ENCODE measurements at regions not wholly inside any gene's neighbourhood (a gene's known extent, or its start where the extent isn't known, plus 50 kb on each side); places are given as distances from the start of the nearest gene placed in this dataset.

DNA sequence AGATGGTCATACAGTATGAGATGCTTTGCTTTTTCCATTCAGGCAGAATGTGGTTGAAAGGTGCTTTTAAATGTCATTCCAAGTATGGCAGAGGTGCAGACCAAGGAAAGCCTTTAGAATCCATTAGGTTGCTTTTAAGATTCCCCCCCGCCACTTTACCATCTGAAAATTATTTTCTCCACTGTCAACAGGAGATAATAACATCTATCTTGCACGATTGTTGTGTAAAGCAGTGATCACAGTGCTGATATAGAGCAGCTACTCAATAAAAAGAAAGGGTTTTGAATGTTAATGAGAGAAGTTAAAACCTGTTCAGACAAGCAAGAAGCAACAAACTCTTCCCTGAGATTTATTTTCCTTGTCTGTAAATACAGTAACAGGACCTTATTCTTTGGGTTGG lies 372.5 kb upstream of the GCFC2 start:
- Histone ChIP-seq H3K27me3 (no peaks in the 10 kb centered on the region), H3K9me3 (no peaks in the 10 kb centered on the region), H3K27ac (no peak overlapping the region), H3K4me1 (no peaks in the 10 kb centered on the region), H3K4me3 (no peak overlapping the region), H3K36me3 (no peaks in the 10 kb centered on the region)
- DNase-seq: no peak
- no peak for ATAC-seq
- intact Hi-C loops (cut with DNase I): no loop called here
- no peak for TF ChIP-seq CTCF (IDR thresholded peaks at IDR 0.05)
- no peak for TF ChIP-seq POLR2A (IDR thresholded peaks at IDR 0.05)
- WGBS (ENCODE audit: insufficient coverage, low coverage, low lambda C conversion rate, missing lambda C conversion rate): 10% methylated on average over 2 of the region's 2 CpGs

GRCh38 chr2:76082509-76082908 lies 371.8 kb upstream of the GCFC2 start:
- intact Hi-C loops (cut with DNase I): no loop called here
- H3K4me1 ChIP-seq: no peaks in the 10 kb centered on the region
- H3K27me3 ChIP-seq: no peaks in the 10 kb centered on the region
- DNase-seq (no peak), ATAC-seq (no peak)
- no peaks in the 10 kb centered on the region for H3K9me3 ChIP-seq
- no peak overlapping the region for H3K4me3 ChIP-seq
- 32% methylated on average over 3 of the region's 3 CpGs for WGBS (ENCODE audit: insufficient coverage, low coverage, low lambda C conversion rate, missing lambda C conversion rate)
- no peak for TF ChIP-seq POLR2A (IDR thresholded peaks at IDR 0.05)
- no peak for TF ChIP-seq CTCF (IDR thresholded peaks at IDR 0.05)
- H3K27ac ChIP-seq: no peak overlapping the region
- H3K36me3 ChIP-seq: no peaks in the 10 kb centered on the region

DNA sequence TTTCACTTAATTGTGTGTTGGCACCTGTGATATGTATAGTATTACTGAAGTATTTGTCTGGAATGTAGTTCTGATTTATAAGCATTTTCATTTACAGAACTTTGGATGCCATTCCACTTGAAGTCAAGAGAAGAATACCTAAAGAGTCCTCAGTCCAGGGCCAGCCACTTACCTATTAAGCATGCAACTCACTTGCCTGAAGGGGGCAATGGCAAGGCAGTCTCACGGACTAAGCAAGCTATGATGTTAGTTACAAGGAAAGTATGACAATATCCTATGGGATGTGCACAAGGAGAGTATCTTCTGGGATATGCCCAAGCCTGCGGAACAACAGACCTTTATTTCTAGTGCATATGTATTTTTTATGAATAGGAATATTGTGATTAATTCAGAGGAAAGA lies 369.4 kb upstream of the GCFC2 start:
- ATAC-seq (no peak), DNase-seq (no peak)
- Histone ChIP-seq H3K36me3 (no peaks in the 10 kb centered on the region), H3K4me1 (no peaks in the 10 kb centered on the region), H3K4me3 (no peak overlapping the region), H3K9me3 (no peaks in the 10 kb centered on the region), H3K27ac (no peak overlapping the region), H3K27me3 (no peaks in the 10 kb centered on the region)
- intact Hi-C loops (cut with DNase I): no loop called here
- TF ChIP-seq POLR2A (IDR thresholded peaks at IDR 0.05) (no peak), CTCF (IDR thresholded peaks at IDR 0.05) (no peak)
- 17% methylated on average over 2 of the region's 2 CpGs for WGBS (ENCODE audit: insufficient coverage, low coverage, low lambda C conversion rate, missing lambda C conversion rate)

DNA sequence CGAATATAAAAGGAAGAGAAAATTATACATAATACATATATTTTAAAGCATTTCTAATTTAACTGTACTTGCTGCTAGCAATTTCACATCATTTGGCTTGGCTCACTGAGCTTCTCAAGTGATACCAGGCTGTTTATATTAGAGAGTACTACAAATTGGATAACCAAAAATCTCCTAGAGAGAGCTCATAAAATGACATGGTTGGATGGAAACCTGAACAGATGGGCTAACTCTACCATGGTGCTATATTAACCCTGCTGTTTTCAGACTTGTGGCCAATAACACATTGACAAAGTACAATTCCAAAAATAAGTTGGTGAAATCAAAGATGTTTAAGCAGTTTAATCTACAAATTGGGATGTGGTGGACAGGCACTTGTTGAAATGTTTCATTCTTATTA lies 364.4 kb upstream of the GCFC2 start:
- no peaks in the 10 kb centered on the region for H3K9me3 ChIP-seq
- no peaks in the 10 kb centered on the region for H3K4me1 ChIP-seq
- WGBS (ENCODE audit: insufficient coverage, low coverage, low lambda C conversion rate, missing lambda C conversion rate): 29% methylated on average over 1 of the region's 1 CpG
- intact Hi-C loops (cut with DNase I): no loop called here
- H3K27ac ChIP-seq: no peak overlapping the region
- H3K36me3 ChIP-seq: no peaks in the 10 kb centered on the region
- DNase-seq (no peak), ATAC-seq (no peak)
- no peaks in the 10 kb centered on the region for H3K27me3 ChIP-seq
- TF ChIP-seq POLR2A (IDR thresholded peaks at IDR 0.05) (no peak), CTCF (IDR thresholded peaks at IDR 0.05) (no peak)
- H3K4me3 ChIP-seq: no peak overlapping the region

- Histone ChIP-seq H3K27me3 (no peaks in the 10 kb centered on the region), H3K27ac (no peak overlapping the region), H3K36me3 (no peaks in the 10 kb centered on the region), H3K9me3 (peaks cover 0 to 3% (median 0%) of the 10 kb centered on the region in 4 donors), H3K4me1 (no peaks in the 10 kb centered on the region), H3K4me3 (no peak overlapping the region)
- DNase-seq: no peak
- TF ChIP-seq POLR2A (IDR thresholded peaks at IDR 0.05) (no peak), CTCF (IDR thresholded peaks at IDR 0.05) (no peak)
- WGBS (ENCODE audit: insufficient coverage, low coverage, low lambda C conversion rate, missing lambda C conversion rate): 62% methylated on average over 3 of the region's 3 CpGs
- intact Hi-C loops (cut with DNase I): no loop called here
- no peak for ATAC-seq
Measured at GRCh38 chr2:76073992-76074604, 363.4 kb upstream of the GCFC2 start.

All from right lobe of liver (tissue), 6 donors.